HG03460 (cell line): ENCODE measurements at regions not wholly inside any gene's neighbourhood (a gene's known extent, or its start where the extent isn't known, plus 50 kb on each side); places are given as distances from the start of the nearest gene placed in this dataset.

ENCODE experiments used
- ATAC-seq: cut with Tn5 transposase; IDR thresholded peaks from one replicate; pipeline ENCODE4 v1.9.1; 2021; ENCODE audit not compliant: unreplicated experiment

DNA sequence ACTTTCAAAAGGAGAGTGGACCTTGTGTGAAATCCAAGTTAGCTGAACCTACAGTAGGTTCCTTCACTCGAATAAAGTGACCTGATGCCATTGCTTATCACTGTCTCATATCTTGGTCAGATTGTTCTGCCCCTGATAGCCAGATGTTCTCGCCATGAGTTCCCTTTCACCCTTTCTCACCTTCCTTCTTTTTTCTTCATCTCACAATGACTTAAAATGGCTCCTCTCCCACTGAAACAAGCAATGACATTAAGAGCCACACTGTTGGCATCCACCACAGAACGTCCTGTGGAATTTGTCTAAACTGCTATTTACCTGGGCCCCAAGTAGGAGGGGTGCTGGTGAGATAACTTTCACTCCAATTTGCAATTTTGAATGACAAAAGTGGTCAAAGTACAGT lies 227.6 kb upstream of the PPP1R2C start:
- no peak for ATAC-seq

- ATAC-seq, result no peak
These were observed 230.4 kb upstream of the PPP1R2C start for GRCh38 chrX:43008356-43008755.

GRCh38 chrX:43016021-43016420 lies 238.1 kb upstream of the PPP1R2C start:
- ATAC-seq, result no peak

GRCh38 chrX:43018031-43018430 lies 240.1 kb upstream of the PPP1R2C start:
- no peak for ATAC-seq

GRCh38 chrX:43019021-43019420 lies 241.1 kb upstream of the PPP1R2C start:
- no peak for ATAC-seq

DNA sequence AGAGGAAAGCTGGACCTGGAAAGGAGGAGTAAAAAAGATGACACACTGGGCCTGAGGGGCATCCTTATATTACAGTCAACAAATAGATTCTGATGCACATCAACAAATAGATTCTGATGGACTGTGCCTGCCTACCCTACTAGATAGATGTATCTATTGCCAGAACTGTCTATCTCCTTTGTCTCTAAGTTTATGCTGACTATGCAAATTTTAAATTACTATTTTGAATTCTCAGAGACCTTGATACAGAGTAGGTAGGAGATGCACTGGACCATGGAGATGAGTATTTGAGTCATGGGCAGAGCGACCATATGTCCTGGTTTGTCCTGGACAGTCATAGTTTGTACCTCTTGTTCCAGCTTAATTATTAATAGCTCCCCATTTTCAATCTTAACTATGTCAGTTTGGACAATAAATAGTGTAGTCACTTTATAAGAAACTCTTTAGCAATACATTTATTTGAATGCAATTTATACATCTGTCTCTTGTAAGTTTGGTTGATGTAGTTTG lies 247.9 kb upstream of the PPP1R2C start:
- ATAC-seq, result no peak

- ATAC-seq, result no peak
These were observed 286.1 kb upstream of the PPP1R2C start for GRCh38 chrX:43064096-43064495.

GRCh38 chrX:43065978-43066377 lies 288.0 kb upstream of the PPP1R2C start:
- ATAC-seq, result no peak

DNA sequence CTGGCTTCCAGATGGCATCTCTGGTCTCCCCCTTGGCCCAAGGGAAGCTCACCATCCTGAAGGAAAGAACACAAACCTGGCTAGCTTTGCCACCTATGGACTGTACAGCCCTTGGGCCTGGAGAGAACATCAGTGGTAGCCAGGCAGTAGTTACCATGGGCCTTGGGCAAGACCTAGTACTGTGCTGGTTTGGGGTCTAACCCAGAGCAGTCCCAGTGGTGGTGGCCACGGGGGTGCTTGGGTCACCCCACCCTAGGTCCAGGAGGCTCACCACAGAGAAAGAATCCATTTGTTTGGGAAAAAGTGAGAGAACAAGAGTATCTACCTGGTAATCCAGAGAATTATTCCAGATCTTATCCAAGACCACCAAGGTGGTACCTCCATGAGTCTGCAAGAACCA lies 290.7 kb upstream of the PPP1R2C start:
- ATAC-seq, result no peak

DNA sequence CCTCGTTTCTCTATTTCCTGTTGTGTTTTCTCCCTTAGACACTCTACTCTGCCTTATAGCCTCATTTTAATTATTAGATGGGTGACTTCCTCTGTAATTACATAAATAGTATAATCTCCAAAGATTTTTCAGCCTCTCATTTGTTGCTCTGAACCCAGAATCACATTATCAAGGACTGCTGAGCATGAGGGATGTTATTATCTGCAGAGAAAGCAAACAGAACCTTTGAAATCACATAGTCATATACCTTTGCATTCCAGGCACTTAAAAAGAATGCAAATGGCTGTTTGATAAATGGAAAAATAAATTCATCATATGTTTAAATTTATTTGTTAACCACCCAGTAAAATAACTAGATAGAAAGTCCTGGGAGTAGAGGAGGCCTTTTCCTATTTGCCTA lies 305.1 kb upstream of the PPP1R2C start:
- no peak for ATAC-seq

- ATAC-seq, result no peak
These were observed 309.9 kb upstream of the PPP1R2C start for GRCh38 chrX:43087830-43088229.

DNA sequence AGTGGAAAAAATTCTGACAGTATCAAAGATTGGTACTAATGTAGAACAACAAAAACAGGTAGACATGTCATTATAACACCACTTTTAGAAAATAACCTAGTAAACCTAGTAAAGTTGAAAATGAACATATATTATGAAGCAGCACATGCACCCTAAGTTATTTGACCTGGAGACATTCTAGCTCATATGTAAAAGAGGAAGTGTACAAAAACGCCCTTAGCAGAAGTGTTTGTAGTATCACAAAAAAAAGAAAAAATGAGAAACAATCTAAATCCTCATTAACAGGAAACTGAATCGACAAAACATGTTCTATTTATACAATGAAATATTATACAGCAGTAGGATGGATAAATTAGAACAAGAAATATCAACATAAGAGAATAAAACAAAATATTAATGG lies 318.9 kb upstream of the PPP1R2C start:
- no peak for ATAC-seq

DNA sequence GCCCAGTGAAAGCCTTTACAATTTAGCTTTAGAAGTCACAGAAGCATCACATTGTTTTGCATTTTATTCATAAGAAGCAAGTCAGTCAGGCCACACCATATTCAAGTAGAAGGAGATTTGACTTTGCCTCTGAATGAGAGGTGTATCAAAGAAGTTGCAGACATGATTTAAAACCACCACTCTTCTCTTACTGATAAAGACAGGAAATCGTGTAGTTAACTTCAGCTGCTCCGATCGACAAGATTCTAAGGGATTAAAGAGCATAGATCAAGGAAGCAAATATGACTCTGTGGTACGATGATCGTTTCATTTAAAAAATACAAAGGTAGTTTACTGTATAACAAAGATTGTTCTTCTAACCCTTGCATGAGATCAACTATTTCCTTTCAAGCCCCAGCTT lies 328.0 kb upstream of the PPP1R2C start:
- ATAC-seq, result no peak

- no peak for ATAC-seq
These were observed 330.9 kb upstream of the PPP1R2C start for GRCh38 chrX:43108828-43109227.

GRCh38 chrX:43121637-43122036 lies 343.7 kb upstream of the PPP1R2C start:
- ATAC-seq, result no peak

GRCh38 chrX:43139645-43140044 lies 361.7 kb upstream of the PPP1R2C start:
- no peak for ATAC-seq

DNA sequence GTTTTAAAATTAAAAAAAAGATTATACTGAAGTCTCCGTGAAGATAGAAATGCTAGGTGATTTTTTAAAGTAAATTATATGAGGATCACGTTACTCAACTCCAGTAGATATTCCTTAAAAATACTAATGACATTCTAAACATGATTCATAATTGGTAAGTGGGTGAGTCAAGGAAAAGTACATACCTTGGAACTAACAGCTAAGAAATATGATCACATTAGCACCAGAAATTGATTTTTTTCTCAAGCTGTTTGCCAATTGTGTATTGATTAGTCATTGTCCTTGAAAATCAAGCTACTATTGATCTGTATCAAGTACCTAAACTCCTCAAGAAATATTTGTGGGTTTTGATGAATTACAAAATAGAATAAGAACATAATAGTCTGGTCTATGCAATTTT lies 362.6 kb upstream of the PPP1R2C start:
- ATAC-seq, result no peak

DNA sequence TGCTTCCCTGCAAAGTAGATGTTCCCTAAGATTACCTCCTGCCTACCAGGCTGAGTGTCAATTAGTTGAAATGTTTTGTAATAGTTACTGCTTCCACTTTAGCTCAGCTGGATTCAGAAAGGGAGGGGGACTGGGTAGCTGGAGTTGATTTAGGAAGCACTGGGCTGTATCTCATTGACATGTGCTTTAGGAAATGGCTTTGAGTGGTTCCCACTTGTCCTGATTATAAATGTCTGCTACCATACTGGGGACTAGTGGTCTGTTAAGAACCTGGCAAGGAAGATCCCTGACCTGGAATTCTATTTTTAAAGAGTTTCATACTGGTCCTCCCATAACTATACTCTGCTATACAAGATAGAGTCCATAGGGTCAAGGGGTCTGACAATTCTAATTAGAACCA lies 363.9 kb upstream of the PPP1R2C start:
- ATAC-seq, result no peak

DNA sequence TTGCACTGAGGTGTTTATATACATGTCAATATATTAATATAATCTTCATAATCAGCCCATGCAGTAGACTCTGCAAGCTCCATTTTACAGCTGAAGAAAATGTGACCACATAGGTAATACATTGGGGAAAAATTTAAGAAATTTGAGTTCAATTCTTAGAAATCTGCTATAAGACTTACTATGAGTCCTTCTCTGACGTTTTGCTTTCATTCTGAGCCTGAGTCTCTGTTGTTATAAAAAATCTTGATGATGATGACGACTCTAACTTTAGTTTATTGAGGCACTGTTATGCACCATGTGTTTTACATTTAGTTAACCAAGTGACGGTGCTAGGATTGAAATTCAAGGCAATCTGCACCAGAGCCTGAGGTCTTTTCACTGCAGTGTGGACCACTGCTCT lies 370.3 kb upstream of the PPP1R2C start:
- no peak for ATAC-seq

- no peak for ATAC-seq
These were observed 387.5 kb upstream of the PPP1R2C start for GRCh38 chrX:43165343-43165920.

DNA sequence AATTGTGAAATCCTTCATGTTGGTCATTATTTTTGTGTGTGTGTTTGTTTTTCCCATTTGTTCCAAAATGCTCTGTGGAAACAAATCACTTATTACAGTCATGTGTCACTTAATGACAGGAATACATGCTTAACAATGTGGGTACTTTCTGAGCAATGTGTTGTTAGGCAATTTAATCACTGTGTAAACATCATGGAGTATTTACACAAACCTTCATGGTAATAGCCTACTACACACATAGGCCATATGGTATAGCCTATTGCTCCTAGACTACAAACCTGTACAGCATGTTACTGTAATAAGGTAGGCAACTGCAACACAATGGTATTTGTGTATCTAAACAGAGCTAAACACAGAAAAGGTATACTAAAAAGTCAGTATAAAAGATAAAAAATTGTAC lies 388.9 kb upstream of the PPP1R2C start:
- ATAC-seq, result no peak

DNA sequence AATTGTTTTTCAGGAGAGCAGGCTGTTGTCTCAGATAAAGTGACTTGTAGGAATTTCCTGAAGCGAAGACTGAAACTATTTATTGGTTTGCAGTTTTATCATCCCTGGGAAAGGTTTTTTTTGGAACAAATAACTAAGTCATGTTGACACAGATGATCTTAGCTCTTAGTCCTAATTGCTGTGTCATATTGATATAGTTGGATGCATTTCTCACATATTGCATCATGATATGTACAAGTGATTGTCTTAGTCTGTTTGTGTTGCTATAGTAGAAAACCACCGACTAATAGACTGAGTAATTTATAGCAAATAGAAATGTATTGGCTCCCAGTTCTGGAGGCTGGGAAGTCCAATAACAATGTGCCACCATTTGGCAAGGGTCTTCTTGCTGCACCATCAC lies 397.5 kb upstream of the PPP1R2C start:
- ATAC-seq, result no peak

DNA sequence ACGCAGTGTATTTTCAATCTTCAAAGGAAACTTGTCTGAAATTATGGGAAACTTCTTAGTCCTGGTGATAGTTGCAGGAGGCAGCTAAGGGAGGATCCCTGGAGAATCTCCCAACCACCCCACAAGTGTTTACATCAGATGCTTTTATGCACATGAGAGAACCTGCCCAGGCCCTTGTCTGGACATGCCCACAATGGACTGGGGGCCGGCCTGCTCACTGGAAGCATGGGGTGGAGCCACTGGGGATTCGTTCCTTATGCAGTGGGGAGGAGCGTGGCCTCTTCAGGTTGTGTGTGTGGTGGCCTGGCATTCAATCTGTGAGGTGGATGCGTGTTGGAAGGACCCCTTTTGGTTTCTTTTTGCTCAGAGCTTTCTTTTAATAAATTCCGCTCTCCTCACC lies 398.7 kb upstream of the PPP1R2C start:
- ATAC-seq, result no peak

DNA sequence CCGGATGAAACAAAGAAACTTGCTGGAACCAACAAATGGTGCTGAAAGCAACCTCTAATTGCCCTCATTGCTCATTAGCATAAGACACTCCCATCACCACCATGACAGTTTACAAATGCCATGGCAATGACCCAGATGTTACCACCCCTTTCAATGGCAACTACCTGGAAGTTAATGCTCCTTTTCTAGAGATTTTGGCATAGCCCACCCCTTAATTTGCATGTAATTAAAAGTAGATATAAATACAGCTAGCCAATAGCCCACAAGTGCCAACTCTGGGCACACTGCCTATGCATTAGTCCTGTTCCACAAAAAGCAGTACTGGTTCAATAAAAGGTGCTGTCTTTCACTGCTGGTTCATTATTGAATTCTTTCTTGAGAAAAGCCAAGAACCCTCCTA lies 410.3 kb upstream of the PPP1R2C start:
- ATAC-seq, result no peak
